GM21360 (cell line): ENCODE measurements at regions not wholly inside any gene's neighbourhood (a gene's known extent, or its start where the extent isn't known, plus 50 kb on each side); places are given as distances from the start of the nearest gene placed in this dataset.

ENCODE experiments used
- ATAC-seq: cut with Tn5 transposase; IDR thresholded peaks from one replicate; pipeline ENCODE4 v1.9.1; 2021; ENCODE audit warnings: mild to moderate bottlenecking, moderate library complexity; ENCODE audit not compliant: unreplicated experiment

GRCh38 chr13:78239714-78240113, 321.1 kb upstream of the EDNRB start:
- ATAC-seq, result no peak

- no peak for ATAC-seq
Observed at GRCh38 chr13:78238911-78239310, 320.3 kb upstream of the EDNRB start.

GRCh38 chr13:78228940-78229339, 310.3 kb upstream of the EDNRB start:
- no peak for ATAC-seq

GRCh38 chr13:78228211-78228610, 309.6 kb upstream of the EDNRB start:
- ATAC-seq, result no peak

- no peak for ATAC-seq
Observed at GRCh38 chr13:78227709-78228108, 309.1 kb upstream of the EDNRB start.

- no peak for ATAC-seq
Observed at GRCh38 chr13:78215458-78216108, 297.0 kb upstream of the EDNRB start.

- ATAC-seq, result peak; percentile 80
Observed at GRCh38 chr13:78201411-78201810, 282.8 kb upstream of the EDNRB start.

- no peak for ATAC-seq
Observed at GRCh38 chr13:78198821-78199220, 280.2 kb upstream of the EDNRB start.

- ATAC-seq, result no peak
Observed at GRCh38 chr13:78198419-78198818, 279.8 kb upstream of the EDNRB start.

GRCh38 chr13:78197231-78197630, 278.6 kb upstream of the EDNRB start:
- ATAC-seq, result no peak

- ATAC-seq, result no peak
Observed at GRCh38 chr13:78194904-78195639, 276.4 kb upstream of the EDNRB start.

GRCh38 chr13:78193846-78194245, 275.2 kb upstream of the EDNRB start:
- ATAC-seq, result peak; percentile 61

GRCh38 chr13:78192716-78193115, 274.1 kb upstream of the EDNRB start:
- ATAC-seq, result no peak

GRCh38 chr13:78190296-78190695, 271.7 kb upstream of the EDNRB start:
- ATAC-seq, result no peak

GRCh38 chr13:78187781-78188180, 269.1 kb upstream of the EDNRB start:
- ATAC-seq, result no peak

GRCh38 chr13:78185700-78186099, 267.1 kb upstream of the EDNRB start:
- no peak for ATAC-seq

GRCh38 chr13:78183732-78184131, 265.1 kb upstream of the EDNRB start:
- ATAC-seq, result no peak

GRCh38 chr13:78182813-78183212, 264.2 kb upstream of the EDNRB start:
- ATAC-seq, result no peak

GRCh38 chr13:78177306-78177705, 258.7 kb upstream of the EDNRB start:
- no peak for ATAC-seq

- ATAC-seq, result no peak
Observed at GRCh38 chr13:78176880-78177279, 258.2 kb upstream of the EDNRB start.

- ATAC-seq, result no peak
Observed at GRCh38 chr13:78169386-78169785, 250.8 kb upstream of the EDNRB start.

GRCh38 chr13:78168981-78169380, 250.3 kb upstream of the EDNRB start:
- ATAC-seq, result no peak

- ATAC-seq, result no peak
Observed at GRCh38 chr13:78161266-78161665, 242.6 kb upstream of the EDNRB start.
